Calu3 (cell line): ENCODE measurements at regions not wholly inside any gene's neighbourhood (a gene's known extent, or its start where the extent isn't known, plus 50 kb on each side); places are given as distances from the start of the nearest gene placed in this dataset.

Experiments used
- BruUV-seq: library from RNA; stranded (reverse); fragments of 400-500 nt; replicated peaks from 2 replicates; lab custom pipeline; 2021; lab: Mats Ljungman, UMichigan
- CTCF ChIA-PET: fragments of 300-600 bp; sonication (Branson Sonifier 250); formaldehyde crosslinking; loops from one replicate; lab custom pipeline; 2022; ENCODE audit warnings: antibody characterized with exemption; lab: Charles Lee
- DNase-seq: peaks from one replicate; pipeline ENCODE4 v3.0.0; 2022
- H3K27ac Mint-ChIP-seq: one replicate; pipeline ENCODE4 v1.8.0; 2022; ENCODE audit warnings: mixed read lengths; ENCODE audit not compliant: unreplicated experiment
- H3K27me3 Mint-ChIP-seq: one replicate; pipeline ENCODE4 v1.8.0; 2022; ENCODE audit warnings: mixed read lengths; ENCODE audit not compliant: unreplicated experiment
- H3K36me3 Mint-ChIP-seq: one replicate; pipeline ENCODE4 v1.8.0; 2022; ENCODE audit warnings: mild to moderate bottlenecking, moderate library complexity, mixed read lengths; ENCODE audit not compliant: insufficient read depth, unreplicated experiment
- H3K4me1 Mint-ChIP-seq: one replicate; pipeline ENCODE4 v1.8.0; 2022; ENCODE audit warnings: mild to moderate bottlenecking, low read depth, mixed read lengths; ENCODE audit not compliant: unreplicated experiment
- H3K4me3 Mint-ChIP-seq: one replicate; pipeline ENCODE4 v1.8.0; 2022; ENCODE audit warnings: mild to moderate bottlenecking, low read depth, moderate library complexity, mixed read lengths; ENCODE audit not compliant: unreplicated experiment
- H3K9me3 Mint-ChIP-seq: one replicate; pipeline ENCODE4 v1.8.0; 2022; ENCODE audit warnings: low read depth, mixed read lengths; ENCODE audit not compliant: unreplicated experiment
- CTCF ChIP-seq: fragments of 200-600 bp; IDR thresholded peaks from one replicate; pipeline ENCODE4 v1.8.0; 2022; ENCODE audit warnings: antibody characterized with exemption; ENCODE audit not compliant: unreplicated experiment
- intact Hi-C: fragments of 100-400 bp; cut with micrococcal nuclease; formaldehyde crosslinking; loops from one replicate; pipeline ENCODE4 v1.10.0; 2022; ENCODE audit not compliant: unreplicated experiment

GRCh38 chrX:139202742-139203420 is 327.7 kb upstream of the F9 start:
- no TSS peak for BruUV-seq
- CTCF ChIA-PET, result no interaction called here
- Mint-ChIP-seq H3K27ac (no peak overlapping the region), H3K4me1 (peaks cover 6% of the 10 kb centered on the region), H3K9me3 (peaks cover 4% of the 10 kb centered on the region), H3K4me3 (no peak overlapping the region), H3K27me3 (peaks cover 23% of the 10 kb centered on the region), H3K36me3 (peaks cover 8% of the 10 kb centered on the region)
- intact Hi-C loops, result no loop called here
- DNase-seq, result no peak
- no peak for TF ChIP-seq CTCF

GRCh38 chrX:139201924-139202323 is 328.6 kb upstream of the F9 start:
- H3K4me3 Mint-ChIP-seq, result no peak overlapping the region
- H3K27ac Mint-ChIP-seq, result no peak overlapping the region
- CTCF ChIA-PET, result no interaction called here
- DNase-seq, result no peak
- intact Hi-C loops, result no loop called here
- H3K9me3 Mint-ChIP-seq, result peaks cover 4% of the 10 kb centered on the region
- no peak for TF ChIP-seq CTCF
- H3K36me3 Mint-ChIP-seq, result peaks cover 8% of the 10 kb centered on the region
- BruUV-seq, result no TSS peak
- H3K27me3 Mint-ChIP-seq, result peaks cover 23% of the 10 kb centered on the region
- H3K4me1 Mint-ChIP-seq, result peaks cover 6% of the 10 kb centered on the region

GRCh38 chrX:139200793-139201192 is 329.7 kb upstream of the F9 start:
- intact Hi-C loops, result no loop called here
- Mint-ChIP-seq H3K27ac (no peak overlapping the region), H3K4me3 (no peak overlapping the region), H3K27me3 (peaks cover 17% of the 10 kb centered on the region), H3K36me3 (peaks cover 8% of the 10 kb centered on the region), H3K4me1 (peaks cover 6% of the 10 kb centered on the region), H3K9me3 (peaks cover 5% of the 10 kb centered on the region)
- DNase-seq, result no peak
- CTCF ChIA-PET, result no interaction called here
- no TSS peak for BruUV-seq
- no peak for TF ChIP-seq CTCF

- CTCF ChIA-PET, result no interaction called here
- H3K36me3 Mint-ChIP-seq, result peaks cover 8% of the 10 kb centered on the region
- no peak overlapping the region for H3K27ac Mint-ChIP-seq
- BruUV-seq, result no TSS peak
- no peak overlapping the region for H3K4me3 Mint-ChIP-seq
- TF ChIP-seq CTCF, result no peak
- no peak for DNase-seq
- H3K4me1 Mint-ChIP-seq, result peaks cover 2% of the 10 kb centered on the region
- intact Hi-C loops, result no loop called here
- H3K27me3 Mint-ChIP-seq, result peaks cover 12% of the 10 kb centered on the region
- peaks cover 3% of the 10 kb centered on the region for H3K9me3 Mint-ChIP-seq
Observed at GRCh38 chrX:139200346-139200745, 330.2 kb upstream of the F9 start.
